ENCODE measurements at regions not wholly inside any gene's neighbourhood (a gene's known extent, or its start where the extent isn't known, plus 50 kb on each side); places are given as distances from the start of the nearest gene placed in this dataset.

DNA sequence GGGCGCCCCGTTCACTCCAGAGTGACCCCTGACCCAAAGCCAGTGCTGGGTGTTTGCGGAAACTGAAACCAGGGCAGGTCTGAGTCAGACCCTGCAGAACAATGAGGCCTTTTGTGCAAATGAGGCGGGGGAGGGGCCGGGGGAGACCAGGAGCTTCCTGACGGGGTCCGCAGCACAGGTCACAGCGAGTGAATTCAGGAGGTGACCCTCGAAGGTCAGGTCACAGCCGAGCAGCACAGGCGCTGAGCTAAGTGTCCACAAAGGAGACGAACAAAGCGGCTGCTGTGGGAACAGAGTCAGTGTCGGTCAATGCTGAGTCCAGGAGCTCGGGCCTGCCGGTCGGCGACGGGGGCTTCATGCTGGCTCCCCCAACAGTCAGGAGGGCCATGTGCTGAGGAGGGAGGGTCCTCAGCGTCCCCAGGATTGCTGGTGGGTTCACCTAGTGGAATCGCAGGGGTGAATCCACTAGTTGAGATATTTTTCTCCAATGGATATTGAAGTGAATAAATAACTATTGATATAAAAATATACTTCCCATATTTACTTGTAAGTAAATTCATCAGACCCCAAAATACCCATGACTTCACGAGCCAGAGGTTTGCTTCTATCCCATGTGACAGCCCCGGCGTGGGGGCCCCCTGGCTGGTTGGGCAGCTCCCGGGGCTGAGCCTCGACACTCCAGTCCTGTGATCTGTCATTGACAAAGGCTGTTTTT is 188.4 kb upstream of the SULF2 start (continued):
- TF ChIP-seq, protein P1, sequence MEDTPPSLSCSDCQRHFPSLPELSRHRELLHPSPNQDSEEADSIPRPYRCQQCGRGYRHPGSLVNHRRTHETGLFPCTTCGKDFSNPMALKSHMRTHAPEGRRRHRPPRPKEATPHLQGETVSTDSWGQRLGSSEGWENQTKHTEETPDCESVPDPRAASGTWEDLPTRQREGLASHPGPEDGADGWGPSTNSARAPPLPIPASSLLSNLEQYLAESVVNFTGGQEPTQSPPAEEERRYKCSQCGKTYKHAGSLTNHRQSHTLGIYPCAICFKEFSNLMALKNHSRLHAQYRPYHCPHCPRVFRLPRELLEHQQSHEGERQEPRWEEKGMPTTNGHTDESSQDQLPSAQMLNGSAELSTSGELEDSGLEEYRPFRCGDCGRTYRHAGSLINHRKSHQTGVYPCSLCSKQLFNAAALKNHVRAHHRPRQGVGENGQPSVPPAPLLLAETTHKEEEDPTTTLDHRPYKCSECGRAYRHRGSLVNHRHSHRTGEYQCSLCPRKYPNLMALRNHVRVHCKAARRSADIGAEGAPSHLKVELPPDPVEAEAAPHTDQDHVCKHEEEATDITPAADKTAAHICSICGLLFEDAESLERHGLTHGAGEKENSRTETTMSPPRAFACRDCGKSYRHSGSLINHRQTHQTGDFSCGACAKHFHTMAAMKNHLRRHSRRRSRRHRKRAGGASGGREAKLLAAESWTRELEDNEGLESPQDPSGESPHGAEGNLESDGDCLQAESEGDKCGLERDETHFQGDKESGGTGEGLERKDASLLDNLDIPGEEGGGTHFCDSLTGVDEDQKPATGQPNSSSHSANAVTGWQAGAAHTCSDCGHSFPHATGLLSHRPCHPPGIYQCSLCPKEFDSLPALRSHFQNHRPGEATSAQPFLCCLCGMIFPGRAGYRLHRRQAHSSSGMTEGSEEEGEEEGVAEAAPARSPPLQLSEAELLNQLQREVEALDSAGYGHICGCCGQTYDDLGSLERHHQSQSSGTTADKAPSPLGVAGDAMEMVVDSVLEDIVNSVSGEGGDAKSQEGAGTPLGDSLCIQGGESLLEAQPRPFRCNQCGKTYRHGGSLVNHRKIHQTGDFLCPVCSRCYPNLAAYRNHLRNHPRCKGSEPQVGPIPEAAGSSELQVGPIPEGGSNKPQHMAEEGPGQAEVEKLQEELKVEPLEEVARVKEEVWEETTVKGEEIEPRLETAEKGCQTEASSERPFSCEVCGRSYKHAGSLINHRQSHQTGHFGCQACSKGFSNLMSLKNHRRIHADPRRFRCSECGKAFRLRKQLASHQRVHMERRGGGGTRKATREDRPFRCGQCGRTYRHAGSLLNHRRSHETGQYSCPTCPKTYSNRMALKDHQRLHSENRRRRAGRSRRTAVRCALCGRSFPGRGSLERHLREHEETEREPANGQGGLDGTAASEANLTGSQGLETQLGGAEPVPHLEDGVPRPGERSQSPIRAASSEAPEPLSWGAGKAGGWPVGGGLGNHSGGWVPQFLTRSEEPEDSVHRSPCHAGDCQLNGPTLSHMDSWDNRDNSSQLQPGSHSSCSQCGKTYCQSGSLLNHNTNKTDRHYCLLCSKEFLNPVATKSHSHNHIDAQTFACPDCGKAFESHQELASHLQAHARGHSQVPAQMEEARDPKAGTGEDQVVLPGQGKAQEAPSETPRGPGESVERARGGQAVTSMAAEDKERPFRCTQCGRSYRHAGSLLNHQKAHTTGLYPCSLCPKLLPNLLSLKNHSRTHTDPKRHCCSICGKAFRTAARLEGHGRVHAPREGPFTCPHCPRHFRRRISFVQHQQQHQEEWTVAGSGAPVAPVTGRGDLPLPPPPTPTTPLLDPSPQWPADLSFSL (CRISPR knock-in tag; IDR thresholded peaks at IDR 0.05) = peak; percentile 58; the same call in 1 of the 2 replicates
- no peak for TF ChIP-seq CC2D1A (CRISPR knock-in tag; IDR thresholded peaks at IDR 0.05)
- 0 out of 2 replicates have a peak, but pooled peaks have one; percentile 25 for TF ChIP-seq ZNF724P (CRISPR knock-in tag; IDR thresholded peaks at IDR 0.05; ENCODE audit: borderline replicate concordance)
- TF ChIP-seq KDM6A (CRISPR knock-in tag; IDR thresholded peaks at IDR 0.05; ENCODE audit: low read depth) = peak; percentile 92; the same call in 1 of the 2 replicates
- peak; percentile 82; the same call in 1 of the 2 replicates for TF ChIP-seq ZKSCAN5 (CRISPR knock-in tag; IDR thresholded peaks at IDR 0.05)
- no peak for TF ChIP-seq TOPORS (CRISPR knock-in tag; IDR thresholded peaks at IDR 0.05)
- TF ChIP-seq ZNF451 (CRISPR knock-in tag; IDR thresholded peaks at IDR 0.05) = peak; percentile 22; the same call in 1 of the 2 replicates
- TF ChIP-seq FLYWCH1 (CRISPR knock-in tag; IDR thresholded peaks at IDR 0.05) = no peak
- TF ChIP-seq RAD51 (IDR thresholded peaks at IDR 0.05; ENCODE audit: borderline replicate concordance) = no peak
- TF ChIP-seq IKZF4 (CRISPR knock-in tag; IDR thresholded peaks at IDR 0.05; ENCODE audit: borderline replicate concordance, low read depth, not compliant biosample characterization) = no peak
- TF ChIP-seq ZFP1 (CRISPR knock-in tag; IDR thresholded peaks at IDR 0.05) = peak; percentile 91
- no peak for TF ChIP-seq ZNF644 (CRISPR knock-in tag; IDR thresholded peaks at IDR 0.05; ENCODE audit: low read depth)
- peak; percentile 86 for TF ChIP-seq ARNTL (CRISPR knock-in tag; IDR thresholded peaks at IDR 0.05)
- peak; percentile 83 for TF ChIP-seq KAT8 (CRISPR knock-in tag; IDR thresholded peaks at IDR 0.05)
- TF ChIP-seq, protein P2, sequence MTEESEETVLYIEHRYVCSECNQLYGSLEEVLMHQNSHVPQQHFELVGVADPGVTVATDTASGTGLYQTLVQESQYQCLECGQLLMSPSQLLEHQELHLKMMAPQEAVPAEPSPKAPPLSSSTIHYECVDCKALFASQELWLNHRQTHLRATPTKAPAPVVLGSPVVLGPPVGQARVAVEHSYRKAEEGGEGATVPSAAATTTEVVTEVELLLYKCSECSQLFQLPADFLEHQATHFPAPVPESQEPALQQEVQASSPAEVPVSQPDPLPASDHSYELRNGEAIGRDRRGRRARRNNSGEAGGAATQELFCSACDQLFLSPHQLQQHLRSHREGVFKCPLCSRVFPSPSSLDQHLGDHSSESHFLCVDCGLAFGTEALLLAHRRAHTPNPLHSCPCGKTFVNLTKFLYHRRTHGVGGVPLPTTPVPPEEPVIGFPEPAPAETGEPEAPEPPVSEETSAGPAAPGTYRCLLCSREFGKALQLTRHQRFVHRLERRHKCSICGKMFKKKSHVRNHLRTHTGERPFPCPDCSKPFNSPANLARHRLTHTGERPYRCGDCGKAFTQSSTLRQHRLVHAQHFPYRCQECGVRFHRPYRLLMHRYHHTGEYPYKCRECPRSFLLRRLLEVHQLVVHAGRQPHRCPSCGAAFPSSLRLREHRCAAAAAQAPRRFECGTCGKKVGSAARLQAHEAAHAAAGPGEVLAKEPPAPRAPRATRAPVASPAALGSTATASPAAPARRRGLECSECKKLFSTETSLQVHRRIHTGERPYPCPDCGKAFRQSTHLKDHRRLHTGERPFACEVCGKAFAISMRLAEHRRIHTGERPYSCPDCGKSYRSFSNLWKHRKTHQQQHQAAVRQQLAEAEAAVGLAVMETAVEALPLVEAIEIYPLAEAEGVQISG (CRISPR knock-in tag; IDR thresholded peaks at IDR 0.05) = peak; percentile 84
- TF ChIP-seq RCOR2 (CRISPR knock-in tag; IDR thresholded peaks at IDR 0.05) = no peak
- TF ChIP-seq, protein P3, sequence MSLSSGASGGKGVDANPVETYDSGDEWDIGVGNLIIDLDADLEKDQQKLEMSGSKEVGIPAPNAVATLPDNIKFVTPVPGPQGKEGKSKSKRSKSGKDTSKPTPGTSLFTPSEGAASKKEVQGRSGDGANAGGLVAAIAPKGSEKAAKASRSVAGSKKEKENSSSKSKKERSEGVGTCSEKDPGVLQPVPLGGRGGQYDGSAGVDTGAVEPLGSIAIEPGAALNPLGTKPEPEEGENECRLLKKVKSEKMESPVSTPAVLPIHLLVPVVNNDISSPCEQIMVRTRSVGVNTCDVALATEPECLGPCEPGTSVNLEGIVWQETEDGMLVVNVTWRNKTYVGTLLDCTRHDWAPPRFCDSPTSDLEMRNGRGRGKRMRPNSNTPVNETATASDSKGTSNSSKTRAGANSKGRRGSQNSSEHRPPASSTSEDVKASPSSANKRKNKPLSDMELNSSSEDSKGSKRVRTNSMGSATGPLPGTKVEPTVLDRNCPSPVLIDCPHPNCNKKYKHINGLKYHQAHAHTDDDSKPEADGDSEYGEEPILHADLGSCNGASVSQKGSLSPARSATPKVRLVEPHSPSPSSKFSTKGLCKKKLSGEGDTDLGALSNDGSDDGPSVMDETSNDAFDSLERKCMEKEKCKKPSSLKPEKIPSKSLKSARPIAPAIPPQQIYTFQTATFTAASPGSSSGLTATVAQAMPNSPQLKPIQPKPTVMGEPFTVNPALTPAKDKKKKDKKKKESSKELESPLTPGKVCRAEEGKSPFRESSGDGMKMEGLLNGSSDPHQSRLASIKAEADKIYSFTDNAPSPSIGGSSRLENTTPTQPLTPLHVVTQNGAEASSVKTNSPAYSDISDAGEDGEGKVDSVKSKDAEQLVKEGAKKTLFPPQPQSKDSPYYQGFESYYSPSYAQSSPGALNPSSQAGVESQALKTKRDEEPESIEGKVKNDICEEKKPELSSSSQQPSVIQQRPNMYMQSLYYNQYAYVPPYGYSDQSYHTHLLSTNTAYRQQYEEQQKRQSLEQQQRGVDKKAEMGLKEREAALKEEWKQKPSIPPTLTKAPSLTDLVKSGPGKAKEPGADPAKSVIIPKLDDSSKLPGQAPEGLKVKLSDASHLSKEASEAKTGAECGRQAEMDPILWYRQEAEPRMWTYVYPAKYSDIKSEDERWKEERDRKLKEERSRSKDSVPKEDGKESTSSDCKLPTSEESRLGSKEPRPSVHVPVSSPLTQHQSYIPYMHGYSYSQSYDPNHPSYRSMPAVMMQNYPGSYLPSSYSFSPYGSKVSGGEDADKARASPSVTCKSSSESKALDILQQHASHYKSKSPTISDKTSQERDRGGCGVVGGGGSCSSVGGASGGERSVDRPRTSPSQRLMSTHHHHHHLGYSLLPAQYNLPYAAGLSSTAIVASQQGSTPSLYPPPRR (CRISPR knock-in tag; IDR thresholded peaks at IDR 0.05; ENCODE audit: borderline replicate concordance) = peak; percentile 87
